ENCODE measurements at regions not wholly inside any gene's neighbourhood (a gene's known extent, or its start where the extent isn't known, plus 50 kb on each side); places are given as distances from the start of the nearest gene placed in this dataset.

DNA sequence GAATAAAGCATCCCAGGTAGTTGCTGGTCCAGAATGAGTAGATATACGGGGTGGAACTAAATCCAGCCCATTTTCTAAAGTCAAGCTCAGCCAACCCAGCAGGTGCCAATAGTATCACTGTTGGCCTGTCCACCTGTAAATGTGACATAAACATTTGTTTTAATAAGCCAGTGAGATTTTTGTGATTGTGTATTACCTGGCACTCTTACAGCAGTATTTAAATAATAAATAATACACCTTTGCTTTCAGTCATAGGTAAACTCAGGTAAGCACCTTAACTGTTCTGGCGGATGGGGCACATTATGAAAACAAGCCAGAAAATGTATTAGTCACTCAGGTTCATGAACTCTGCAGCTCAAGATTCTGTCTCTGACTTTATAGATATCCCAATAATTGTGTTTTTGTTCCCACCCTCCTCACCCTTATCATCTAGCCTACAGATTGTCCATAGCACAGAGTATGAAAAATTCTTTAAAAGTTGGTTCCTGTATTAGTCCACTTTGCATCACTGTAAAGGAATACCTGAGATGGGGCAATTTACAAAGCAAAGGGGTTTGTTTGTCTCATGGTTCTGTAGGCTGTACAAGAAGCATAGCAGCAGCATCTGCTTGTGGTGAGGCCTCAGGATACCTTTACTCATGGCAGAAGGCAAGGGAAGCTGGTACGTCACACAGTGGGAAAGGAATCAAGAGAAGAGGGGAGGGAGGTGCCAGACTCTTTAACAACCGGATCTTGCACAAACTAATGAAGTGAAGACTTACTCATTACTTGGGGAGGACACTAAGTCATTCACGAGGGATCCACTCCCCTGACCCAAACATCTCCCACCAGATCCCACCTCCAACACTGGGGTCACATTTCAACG lies 73.0 kb upstream of the CYRIA start:
- TF ChIP-seq, protein P1, sequence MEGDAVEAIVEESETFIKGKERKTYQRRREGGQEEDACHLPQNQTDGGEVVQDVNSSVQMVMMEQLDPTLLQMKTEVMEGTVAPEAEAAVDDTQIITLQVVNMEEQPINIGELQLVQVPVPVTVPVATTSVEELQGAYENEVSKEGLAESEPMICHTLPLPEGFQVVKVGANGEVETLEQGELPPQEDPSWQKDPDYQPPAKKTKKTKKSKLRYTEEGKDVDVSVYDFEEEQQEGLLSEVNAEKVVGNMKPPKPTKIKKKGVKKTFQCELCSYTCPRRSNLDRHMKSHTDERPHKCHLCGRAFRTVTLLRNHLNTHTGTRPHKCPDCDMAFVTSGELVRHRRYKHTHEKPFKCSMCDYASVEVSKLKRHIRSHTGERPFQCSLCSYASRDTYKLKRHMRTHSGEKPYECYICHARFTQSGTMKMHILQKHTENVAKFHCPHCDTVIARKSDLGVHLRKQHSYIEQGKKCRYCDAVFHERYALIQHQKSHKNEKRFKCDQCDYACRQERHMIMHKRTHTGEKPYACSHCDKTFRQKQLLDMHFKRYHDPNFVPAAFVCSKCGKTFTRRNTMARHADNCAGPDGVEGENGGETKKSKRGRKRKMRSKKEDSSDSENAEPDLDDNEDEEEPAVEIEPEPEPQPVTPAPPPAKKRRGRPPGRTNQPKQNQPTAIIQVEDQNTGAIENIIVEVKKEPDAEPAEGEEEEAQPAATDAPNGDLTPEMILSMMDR (tag by site-specific recombination; IDR thresholded peaks at IDR 0.05) = no peak
- no peak for TF ChIP-seq ZBTB7A (tag by site-specific recombination; IDR thresholded peaks at IDR 0.05; ENCODE audit: low read depth)
- TF ChIP-seq, protein P2, sequence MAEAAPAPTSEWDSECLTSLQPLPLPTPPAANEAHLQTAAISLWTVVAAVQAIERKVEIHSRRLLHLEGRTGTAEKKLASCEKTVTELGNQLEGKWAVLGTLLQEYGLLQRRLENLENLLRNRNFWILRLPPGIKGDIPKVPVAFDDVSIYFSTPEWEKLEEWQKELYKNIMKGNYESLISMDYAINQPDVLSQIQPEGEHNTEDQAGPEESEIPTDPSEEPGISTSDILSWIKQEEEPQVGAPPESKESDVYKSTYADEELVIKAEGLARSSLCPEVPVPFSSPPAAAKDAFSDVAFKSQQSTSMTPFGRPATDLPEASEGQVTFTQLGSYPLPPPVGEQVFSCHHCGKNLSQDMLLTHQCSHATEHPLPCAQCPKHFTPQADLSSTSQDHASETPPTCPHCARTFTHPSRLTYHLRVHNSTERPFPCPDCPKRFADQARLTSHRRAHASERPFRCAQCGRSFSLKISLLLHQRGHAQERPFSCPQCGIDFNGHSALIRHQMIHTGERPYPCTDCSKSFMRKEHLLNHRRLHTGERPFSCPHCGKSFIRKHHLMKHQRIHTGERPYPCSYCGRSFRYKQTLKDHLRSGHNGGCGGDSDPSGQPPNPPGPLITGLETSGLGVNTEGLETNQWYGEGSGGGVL (tag by site-specific recombination; IDR thresholded peaks at IDR 0.05) = no peak
- TF ChIP-seq, protein P3, sequence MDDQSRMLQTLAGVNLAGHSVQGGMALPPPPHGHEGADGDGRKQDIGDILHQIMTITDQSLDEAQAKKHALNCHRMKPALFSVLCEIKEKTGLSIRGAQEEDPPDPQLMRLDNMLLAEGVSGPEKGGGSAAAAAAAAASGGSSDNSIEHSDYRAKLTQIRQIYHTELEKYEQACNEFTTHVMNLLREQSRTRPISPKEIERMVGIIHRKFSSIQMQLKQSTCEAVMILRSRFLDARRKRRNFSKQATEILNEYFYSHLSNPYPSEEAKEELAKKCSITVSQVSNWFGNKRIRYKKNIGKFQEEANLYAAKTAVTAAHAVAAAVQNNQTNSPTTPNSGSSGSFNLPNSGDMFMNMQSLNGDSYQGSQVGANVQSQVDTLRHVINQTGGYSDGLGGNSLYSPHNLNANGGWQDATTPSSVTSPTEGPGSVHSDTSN (CRISPR knock-in tag; IDR thresholded peaks at IDR 0.05) = no peak
- no peak for TF ChIP-seq ZNF571 (tag by site-specific recombination; IDR thresholded peaks at IDR 0.05)
